ENCODE measurements at regions not wholly inside any gene's neighbourhood (a gene's known extent, or its start where the extent isn't known, plus 50 kb on each side); places are given as distances from the start of the nearest gene placed in this dataset.

GRCh38 chr7:16130111-16131110 is 290.9 kb downstream of the CRPPA start:
- no peak for TF ChIP-seq EZH2 (IDR thresholded peaks at IDR 0.05; ENCODE audit: borderline replicate concordance, low read length)
- TF ChIP-seq, protein P1, sequence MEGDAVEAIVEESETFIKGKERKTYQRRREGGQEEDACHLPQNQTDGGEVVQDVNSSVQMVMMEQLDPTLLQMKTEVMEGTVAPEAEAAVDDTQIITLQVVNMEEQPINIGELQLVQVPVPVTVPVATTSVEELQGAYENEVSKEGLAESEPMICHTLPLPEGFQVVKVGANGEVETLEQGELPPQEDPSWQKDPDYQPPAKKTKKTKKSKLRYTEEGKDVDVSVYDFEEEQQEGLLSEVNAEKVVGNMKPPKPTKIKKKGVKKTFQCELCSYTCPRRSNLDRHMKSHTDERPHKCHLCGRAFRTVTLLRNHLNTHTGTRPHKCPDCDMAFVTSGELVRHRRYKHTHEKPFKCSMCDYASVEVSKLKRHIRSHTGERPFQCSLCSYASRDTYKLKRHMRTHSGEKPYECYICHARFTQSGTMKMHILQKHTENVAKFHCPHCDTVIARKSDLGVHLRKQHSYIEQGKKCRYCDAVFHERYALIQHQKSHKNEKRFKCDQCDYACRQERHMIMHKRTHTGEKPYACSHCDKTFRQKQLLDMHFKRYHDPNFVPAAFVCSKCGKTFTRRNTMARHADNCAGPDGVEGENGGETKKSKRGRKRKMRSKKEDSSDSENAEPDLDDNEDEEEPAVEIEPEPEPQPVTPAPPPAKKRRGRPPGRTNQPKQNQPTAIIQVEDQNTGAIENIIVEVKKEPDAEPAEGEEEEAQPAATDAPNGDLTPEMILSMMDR (conservative IDR thresholded peaks at IDR 0.05 in 1 of 2, IDR thresholded peaks at IDR 0.05 in 1 of 2; ENCODE audit: extremely low read depth in 1 of 2, insufficient read depth in 1 of 2, low read depth in 1 of 2, low read length in 2 of 2) = no peak
